HG02884 (cell line): ENCODE measurements at regions not wholly inside any gene's neighbourhood (a gene's known extent, or its start where the extent isn't known, plus 50 kb on each side); places are given as distances from the start of the nearest gene placed in this dataset.
"Not testable (repeated sequence)": the region's sequence is repeated elsewhere in the genome, so short reads cannot be mapped to it uniquely, and the experiment has no call there.

Experiments used
- ATAC-seq: cut with Tn5 transposase; IDR thresholded peaks from one replicate; pipeline ENCODE4 v1.9.1; 2021; ENCODE audit warnings: mild to moderate bottlenecking, moderate library complexity; ENCODE audit not compliant: unreplicated experiment

DNA sequence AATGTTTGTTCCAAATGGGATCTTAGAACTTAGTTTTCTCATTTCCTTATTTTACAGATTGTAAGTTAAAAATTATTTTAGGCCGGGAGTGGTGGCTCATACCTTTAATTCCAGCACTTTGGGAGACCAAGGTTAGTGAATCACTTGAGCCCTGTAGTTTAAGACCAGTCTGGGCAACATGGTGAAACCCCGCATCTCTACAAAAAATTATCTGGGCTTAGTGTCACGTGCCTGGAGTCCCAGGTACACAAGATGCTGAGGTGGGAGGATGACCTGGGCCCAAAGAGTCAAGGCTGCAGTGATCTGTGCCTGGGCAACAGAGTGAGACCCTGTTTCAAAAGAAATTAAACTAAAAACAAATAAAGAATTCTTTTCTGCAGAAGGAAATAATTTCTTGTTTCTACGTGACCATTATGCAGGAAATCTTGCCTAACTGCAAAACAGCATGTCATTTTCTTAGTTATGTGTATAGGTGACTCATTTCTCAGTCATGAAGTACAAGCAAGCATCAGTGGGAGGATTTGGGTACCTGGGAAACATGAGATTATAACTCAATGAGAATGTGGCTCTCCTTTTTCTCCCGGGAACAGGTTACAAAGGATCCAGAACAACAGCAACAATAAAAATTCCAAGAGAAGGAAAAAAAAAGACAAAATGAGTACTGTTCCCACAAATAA is 375.1 kb upstream of the ST8SIA4 start:
- ATAC-seq = no peak

GRCh38 chr5:101271945-101272344 is 368.9 kb upstream of the ST8SIA4 start:
- no peak for ATAC-seq

GRCh38 chr5:101271416-101271815 is 368.3 kb upstream of the ST8SIA4 start:
- no peak for ATAC-seq

DNA sequence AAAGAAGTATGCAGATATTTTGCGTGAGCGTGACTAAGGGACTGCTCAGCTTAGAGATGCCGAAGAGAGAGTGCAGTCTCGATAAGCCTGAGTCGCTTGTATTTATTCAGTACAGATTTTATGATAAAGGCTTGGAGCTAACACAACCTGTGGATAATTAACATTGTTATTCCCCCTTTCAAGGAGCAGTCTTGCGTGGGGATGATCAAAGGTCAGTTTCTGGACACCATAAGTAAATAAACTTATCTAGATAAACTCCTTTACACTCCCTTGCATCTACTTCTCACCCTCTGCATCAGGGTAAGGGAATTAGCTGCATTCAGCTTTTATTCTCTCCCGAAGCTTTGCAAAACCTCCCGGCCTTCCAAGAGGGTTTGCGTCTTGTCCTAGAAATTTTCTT is 357.8 kb upstream of the ST8SIA4 start:
- ATAC-seq = no peak

DNA sequence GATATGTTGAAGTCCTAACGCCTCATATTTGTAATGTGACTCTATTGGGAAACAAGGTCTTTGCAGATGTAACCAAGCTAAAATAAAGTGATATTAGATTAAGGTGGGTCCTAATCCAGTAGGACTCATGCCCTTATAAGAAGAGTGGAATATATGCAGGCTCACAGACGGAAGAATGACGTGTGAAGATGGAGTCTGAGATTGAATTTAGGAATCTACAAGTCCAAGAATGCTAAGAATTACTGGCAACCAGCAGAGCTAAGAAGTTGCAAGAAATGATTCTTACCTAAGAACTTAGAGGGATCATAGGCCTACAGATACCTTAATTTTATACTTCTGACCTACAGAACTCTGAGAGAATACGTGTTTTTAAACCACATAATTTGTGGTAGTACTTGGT is 350.0 kb upstream of the ST8SIA4 start:
- no peak for ATAC-seq

DNA sequence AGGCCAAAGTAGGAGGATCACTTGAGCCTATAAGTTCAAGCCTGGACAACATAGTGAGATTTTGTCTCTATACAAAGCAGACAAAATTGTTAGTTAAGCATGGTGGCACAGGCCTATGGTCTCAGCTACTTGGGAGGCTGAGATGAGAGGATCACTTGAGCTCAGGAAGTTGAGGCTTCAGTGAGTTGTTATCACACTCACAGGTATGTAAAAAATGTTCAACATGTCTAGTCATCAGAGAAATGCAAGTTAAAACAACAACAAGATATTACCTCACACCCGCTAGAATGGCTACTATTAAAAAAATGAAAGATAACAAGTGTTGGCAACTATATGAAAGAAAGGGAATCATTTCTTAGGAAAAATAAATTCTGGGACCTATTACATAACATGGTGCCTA is 341.5 kb upstream of the ST8SIA4 start:
- ATAC-seq = no peak

DNA sequence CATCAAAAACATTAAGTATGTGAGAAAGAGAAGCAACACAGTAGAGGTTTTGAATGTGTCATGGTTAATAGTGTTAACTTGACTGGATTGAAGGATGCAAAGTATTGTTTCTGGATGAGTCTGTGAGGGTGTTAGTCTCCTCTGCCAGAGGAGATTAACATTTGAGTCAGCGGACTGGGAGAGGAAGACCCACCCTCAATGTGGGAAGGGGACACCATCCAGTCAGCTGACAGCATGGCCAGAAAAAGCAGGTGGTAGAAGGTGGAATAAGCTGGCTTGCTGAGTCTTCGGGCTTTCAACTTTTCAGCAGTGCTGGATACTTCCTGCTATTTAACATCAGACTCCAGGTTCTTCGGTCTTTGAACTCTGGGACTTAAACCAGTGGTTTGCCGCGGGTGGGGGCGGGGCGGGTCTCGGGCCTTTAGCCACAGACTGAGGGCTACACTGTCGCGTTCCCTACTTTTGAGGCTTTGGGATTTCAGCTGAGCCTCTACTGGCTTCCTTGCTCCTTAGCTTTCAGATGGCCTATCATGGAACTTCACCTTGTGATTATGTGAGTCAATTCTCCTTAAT is 309.9 kb upstream of the ST8SIA4 start:
- ATAC-seq = no peak

GRCh38 chr5:101206534-101206933 is 303.5 kb upstream of the ST8SIA4 start:
- no peak for ATAC-seq

- ATAC-seq = not testable (repeated sequence)
These were observed 302.0 kb upstream of the ST8SIA4 start for GRCh38 chr5:101205065-101205464.

DNA sequence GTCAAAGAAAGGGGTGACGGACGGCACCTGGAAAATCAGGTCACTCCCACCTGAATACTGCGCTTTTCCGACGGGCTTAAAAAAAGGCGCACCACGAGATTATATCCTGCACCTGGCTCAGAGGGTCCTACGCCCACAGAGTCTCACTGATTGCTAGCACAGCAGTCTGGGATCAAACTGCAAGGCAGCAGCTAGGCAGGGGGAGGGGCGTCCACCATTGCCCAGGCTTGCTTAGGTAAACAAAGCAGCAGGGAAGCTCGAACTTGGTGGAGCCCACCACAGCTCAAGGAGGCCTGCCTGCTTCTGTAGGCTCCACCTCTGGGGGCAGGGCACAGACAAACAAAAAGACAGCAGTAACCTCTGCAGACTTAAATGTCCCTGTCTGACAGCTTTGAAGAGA is 277.3 kb upstream of the ST8SIA4 start:
- not testable (repeated sequence) for ATAC-seq

- ATAC-seq = no peak
These were observed 273.5 kb upstream of the ST8SIA4 start for GRCh38 chr5:101176605-101177004.

- ATAC-seq = no peak
These were observed 271.9 kb upstream of the ST8SIA4 start for GRCh38 chr5:101174981-101175380.

GRCh38 chr5:101163088-101163487 is 260.0 kb upstream of the ST8SIA4 start:
- ATAC-seq = no peak

GRCh38 chr5:101160002-101160401 is 256.9 kb upstream of the ST8SIA4 start:
- ATAC-seq = no peak

- no peak for ATAC-seq
These were observed 255.9 kb upstream of the ST8SIA4 start for GRCh38 chr5:101159006-101159405.

DNA sequence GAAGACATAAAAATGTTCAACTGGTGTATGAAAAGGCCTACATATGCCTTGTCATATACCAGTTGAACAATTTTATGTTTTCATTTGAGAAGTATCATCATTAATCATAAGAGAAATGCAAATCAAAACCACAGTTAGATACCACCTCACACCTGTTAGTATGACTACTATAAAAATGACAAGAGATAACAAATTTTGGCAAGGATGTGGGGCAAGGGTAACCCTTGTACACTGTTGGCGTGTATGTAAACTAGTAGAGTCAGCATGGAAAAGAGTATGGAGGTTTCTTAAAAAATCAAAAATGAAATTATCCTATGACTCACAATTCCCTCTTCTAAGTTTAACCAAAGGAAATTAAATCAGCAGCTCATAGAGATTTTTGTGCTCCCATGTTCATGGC is 250.4 kb upstream of the ST8SIA4 start:
- ATAC-seq = no peak

DNA sequence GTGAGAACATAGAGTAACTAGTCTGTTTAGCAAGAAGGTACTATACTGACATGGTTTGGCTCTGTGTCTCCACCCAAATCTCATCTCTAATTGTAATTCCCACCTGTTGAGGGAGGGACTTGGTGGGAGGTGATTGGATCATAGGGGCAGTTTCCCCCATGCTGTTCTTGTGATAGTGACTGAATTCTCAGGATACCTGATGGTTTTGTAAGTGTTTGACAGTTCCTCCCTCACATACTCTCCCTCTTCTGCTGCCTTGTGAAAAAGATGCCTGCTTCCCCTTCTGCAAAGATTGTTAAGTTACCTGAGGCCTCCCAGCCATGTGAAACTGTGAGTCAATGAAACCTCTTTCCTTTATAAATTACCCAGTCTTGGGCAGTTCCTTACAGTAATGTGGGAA is 240.4 kb upstream of the ST8SIA4 start:
- ATAC-seq = no peak

- ATAC-seq = no peak
These were observed 239.0 kb upstream of the ST8SIA4 start for GRCh38 chr5:101142102-101142501.

DNA sequence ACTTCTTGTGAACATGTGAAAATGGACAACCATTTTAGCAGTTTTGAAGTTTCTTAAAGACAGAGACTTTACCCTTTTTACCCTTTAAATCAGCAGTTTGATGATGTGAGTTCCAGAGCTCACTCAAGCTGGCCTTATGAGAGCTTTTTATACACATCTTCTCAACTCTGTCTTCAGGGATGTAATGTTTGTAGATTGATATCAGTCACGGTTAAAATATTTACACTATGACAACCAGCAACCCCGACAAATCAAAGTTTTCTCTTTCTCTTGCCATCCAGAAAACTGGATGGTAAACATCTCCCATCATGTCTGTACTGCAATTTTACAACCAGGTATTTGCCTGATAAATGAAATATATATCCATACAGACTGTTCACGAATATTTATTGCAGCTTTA is 233.4 kb upstream of the ST8SIA4 start:
- ATAC-seq = no peak

DNA sequence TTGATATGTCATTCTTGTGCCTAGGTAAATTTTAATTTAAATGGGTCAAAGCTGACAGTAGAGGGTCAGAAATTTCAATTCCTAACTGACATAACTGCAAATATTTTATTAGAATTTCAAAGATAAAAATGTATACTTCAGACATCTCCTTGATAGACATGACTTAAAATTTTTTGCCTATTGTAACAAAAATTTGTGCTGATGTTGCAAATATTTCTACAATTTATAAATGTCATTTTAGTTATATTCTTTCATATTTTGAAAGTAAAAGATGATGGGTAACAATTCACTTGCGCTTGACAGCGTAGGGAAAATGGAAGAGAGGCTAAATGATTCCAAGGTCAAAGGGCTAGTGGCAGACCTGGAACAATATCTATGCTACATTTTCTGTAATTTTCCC is 220.3 kb upstream of the ST8SIA4 start:
- ATAC-seq = no peak

DNA sequence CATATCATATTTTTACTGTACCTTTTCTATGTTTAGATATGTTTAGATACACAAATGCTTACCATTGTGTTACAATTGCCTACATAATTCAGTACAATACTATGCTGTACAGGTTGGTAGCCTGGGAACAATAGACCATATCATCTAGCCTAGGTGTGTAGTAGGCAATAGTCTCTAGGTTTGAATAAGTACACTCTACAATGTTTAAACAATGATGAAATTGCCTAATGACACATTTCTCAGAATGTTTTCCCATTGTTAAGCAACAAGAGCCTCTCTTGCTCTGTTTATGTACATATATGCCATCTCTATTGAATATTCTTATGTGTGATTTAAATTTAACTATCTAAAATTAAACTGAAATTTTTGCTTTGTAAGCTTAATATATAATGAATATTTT is 209.6 kb upstream of the ST8SIA4 start:
- ATAC-seq = no peak

- ATAC-seq = no peak
These were observed 200.8 kb upstream of the ST8SIA4 start for GRCh38 chr5:101103874-101104273.

GRCh38 chr5:101102506-101102905 is 199.4 kb upstream of the ST8SIA4 start:
- no peak for ATAC-seq
